HG03342 (cell line): ENCODE measurements at regions not wholly inside any gene's neighbourhood (a gene's known extent, or its start where the extent isn't known, plus 50 kb on each side); places are given as distances from the start of the nearest gene placed in this dataset.

ENCODE experiments used
- ATAC-seq: cut with Tn5 transposase; IDR thresholded peaks from one replicate; pipeline ENCODE4 v1.9.1; 2021; ENCODE audit warnings: mild to moderate bottlenecking, moderate library complexity; ENCODE audit not compliant: unreplicated experiment

DNA sequence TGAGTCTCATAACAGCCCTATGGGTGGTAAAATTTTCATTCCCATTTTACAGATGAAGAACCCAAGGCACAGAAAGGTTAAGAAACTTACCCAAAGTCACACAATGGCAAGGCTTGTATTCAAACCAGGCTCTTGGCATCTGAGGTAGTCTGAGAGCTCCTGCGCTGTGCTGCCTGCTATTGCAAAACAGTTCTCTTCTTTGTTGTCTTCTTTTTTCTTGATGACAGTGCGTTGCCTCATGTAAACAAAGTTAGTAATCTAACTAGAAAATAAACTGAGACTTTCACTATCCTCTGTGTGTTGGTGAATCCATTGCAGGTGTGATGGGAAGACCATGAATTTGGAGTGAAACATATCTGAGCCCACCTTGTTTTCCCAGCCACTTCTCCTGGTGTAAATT, 240.8 kb downstream of the PTEN start:
- no peak for ATAC-seq

DNA sequence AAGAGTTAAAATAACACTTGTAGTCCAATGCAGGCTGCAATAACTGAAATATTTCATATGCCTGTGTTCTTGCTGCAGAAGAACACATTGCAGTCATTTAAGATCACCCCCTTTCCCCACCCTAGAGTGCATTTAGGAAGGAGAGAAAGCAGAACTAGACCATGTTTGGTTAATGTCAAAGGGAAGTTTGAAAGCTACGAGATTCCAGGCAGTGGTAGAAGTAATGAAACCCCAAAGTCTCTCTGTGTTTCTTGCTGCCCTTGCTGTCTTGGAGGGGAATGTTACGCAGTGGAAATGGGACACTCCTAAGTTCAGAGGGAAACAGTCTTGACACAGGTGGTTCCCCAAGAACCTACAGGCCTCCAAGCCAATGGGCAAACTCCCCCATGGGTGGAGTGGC, 242.9 kb downstream of the PTEN start:
- ATAC-seq: no peak

- no peak for ATAC-seq
Measured at GRCh38 chr10:88107296-88108097, 244.1 kb downstream of the PTEN start.

GRCh38 chr10:88108115-88108610, 244.7 kb downstream of the PTEN start:
- peak; percentile 38 for ATAC-seq

GRCh38 chr10:88110355-88110754, 246.9 kb downstream of the PTEN start:
- no peak for ATAC-seq

- ATAC-seq: no peak
Measured at GRCh38 chr10:88110822-88111221, 247.4 kb downstream of the PTEN start.

- no peak for ATAC-seq
Measured at GRCh38 chr10:88111294-88111693, 247.9 kb downstream of the PTEN start.

GRCh38 chr10:88113232-88113631, 249.8 kb downstream of the PTEN start:
- peak; percentile 35 for ATAC-seq

DNA sequence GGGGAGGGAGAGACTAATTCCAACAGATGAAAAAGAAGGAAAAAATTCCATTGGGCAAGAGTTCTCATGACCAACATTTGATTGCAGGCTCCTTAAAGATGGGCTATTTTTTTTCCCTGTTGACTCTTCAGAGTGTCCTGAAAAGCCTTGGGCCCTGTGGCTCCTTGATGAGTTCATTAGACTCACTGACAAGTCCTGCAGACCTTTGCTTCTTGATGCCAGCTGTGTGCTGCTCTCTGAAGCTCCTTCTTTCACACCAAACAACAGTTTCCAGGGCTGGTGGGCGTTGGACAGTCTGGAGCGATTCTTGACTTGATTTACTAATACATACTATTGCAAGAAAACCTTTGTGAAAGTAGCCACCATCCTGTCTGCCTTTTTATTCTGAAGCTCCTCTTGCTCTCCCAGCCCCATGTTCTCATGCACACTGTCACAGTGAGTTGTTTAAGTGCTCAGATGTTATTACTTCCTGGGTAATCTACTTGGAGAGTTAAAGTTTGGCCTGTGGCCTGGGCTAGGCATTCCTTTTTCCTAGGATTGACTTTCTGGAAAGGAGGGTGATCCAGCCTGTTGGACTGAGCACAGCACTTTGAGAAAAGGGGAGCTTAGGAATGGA, 250.3 kb downstream of the PTEN start:
- no peak for ATAC-seq

DNA sequence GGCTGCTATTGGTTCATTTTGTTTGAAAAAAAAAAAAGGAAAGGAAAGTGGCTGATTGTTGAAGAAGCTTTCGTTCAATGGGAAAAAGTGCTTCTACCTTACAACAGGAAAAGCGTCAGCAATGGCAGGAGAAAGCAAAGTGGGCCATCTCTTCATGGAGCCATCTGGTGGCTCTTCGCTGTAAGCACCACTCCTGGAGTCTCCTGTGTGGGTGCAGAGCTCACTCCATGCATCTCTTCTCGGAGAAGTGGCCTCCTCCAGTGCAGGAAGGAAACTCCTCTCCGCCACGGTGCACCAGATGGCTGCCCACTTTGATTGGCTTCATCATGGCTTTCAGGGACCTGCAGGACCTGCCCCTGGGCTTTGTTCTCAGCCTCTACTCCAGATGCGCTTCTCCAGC, 250.9 kb downstream of the PTEN start:
- no peak for ATAC-seq

- ATAC-seq: no peak
Measured at GRCh38 chr10:88115407-88115806, 252.0 kb downstream of the PTEN start.

DNA sequence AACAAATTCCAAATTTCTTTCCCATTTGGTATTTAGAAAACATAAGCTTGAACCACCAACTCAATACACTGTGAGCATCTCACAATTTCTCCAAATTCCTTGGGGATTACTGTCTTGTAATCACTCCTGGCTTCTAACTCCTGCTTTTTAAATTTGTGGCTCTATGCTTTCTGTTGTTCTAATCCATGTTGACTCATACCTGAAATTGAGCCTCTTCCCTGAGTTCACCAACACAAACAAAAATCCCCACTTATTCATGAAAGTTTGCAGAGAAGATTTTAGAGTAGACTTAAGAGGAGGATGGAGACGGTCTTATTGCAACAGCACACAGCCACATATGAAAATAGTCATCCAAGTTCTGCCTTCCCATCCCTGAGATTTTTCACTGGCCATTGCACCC, 252.5 kb downstream of the PTEN start:
- no peak for ATAC-seq

- no peak for ATAC-seq
Measured at GRCh38 chr10:88116481-88116880, 253.1 kb downstream of the PTEN start.

- no peak for ATAC-seq
Measured at GRCh38 chr10:88116971-88117626, 253.7 kb downstream of the PTEN start.

GRCh38 chr10:88117869-88118632, 254.6 kb downstream of the PTEN start:
- ATAC-seq: no peak

DNA sequence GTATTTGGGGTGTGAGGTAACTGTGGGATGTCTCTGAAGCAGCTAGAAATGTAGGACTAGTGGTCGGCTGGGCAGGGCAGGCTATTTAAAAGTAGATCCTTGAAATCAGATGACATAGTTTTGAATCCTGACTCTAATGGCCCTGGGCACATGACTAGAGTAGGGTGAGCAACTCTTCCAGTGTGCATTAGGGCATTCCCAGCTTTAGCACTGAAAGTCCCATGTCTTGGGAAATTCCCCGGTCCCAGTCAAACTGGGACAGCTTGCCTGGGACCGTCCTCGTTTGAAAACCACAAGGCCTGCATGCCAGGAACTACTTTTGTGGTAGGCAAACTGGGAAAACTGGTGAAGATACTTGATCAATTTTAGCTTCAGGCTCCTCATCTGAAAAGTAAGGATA, 255.3 kb downstream of the PTEN start:
- no peak for ATAC-seq

DNA sequence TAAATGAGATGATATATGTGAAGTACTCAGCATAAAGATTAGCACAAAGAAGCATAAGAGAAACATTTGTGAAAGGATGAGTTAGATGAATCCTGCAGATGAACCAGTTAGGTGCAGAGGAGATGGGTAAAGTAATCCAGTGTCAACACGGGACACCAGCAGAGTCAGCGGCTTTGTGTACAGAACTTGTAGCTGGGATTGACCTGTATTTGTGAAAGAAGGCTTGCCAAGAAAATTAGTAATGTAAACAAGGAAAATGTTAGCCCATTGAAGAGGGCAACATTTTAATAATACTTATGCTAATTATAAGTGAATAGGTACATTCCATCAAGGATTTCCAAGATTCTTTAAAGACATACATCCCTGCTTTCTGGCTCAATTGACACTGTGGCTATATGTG, 255.7 kb downstream of the PTEN start:
- no peak for ATAC-seq

DNA sequence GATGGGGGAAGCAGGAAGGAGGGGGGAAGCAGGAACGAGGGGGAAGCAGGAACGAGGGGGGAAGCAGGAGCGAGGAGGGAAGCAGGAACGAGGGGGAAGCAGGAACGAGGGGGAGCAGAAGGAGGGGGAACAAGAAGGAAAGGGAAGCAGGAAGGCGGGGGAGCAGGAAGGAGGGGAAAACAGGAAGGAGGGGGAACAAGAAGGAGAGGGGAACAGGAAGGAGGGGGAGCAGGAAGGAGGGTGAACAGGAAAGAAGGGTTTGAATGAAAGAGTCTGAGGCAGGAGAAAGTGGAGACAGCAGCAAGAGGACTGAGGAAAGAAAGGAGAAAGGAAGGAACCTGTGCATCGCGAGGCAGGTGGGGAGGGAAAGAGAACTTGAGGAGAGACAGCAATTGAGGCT, 256.6 kb downstream of the PTEN start:
- ATAC-seq: no peak

DNA sequence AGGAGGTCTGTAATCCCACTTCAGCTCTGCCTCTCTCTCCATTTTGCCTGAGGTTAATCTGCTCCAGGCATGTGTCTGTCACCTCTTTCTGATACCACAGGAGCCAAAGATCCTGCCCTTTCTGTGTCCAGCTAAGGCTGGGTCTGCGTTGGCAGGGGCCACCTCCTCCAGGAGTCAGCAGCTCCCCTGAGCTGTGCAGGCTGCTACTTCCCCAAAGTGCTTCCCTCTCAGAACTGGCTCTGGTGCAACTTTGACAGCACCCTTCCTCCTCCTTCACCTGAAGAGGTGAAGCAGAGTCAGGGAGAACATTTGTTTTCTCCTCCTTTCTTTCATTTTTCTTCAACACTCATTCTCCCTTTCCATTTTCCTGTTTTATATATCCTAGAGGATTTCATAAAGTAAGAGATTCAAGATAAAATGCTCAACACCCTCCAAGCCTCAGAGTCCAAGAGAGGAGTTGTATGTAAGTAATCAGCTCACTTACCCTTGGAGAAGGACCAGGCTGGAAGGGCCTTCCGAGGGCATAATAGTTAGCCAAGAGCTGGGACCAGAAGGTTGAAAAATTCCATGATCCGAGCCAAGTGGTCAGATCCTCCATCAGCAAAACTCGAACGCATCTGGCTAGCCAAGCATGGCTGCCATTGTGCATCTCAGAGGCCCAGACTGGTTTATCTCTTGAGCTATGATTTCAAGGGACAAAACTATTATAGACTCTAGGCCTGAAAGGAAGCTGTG, 257.3 kb downstream of the PTEN start:
- no peak for ATAC-seq

- ATAC-seq: no peak
Measured at GRCh38 chr10:88121361-88121760, 257.9 kb downstream of the PTEN start.

GRCh38 chr10:88122145-88122544, 258.7 kb downstream of the PTEN start:
- no peak for ATAC-seq
